GM21528 (cell line): ENCODE measurements at regions not wholly inside any gene's neighbourhood (a gene's known extent, or its start where the extent isn't known, plus 50 kb on each side); places are given as distances from the start of the nearest gene placed in this dataset.

Source experiments
- ATAC-seq: cut with Tn5 transposase; IDR thresholded peaks from one replicate; pipeline ENCODE4 v1.9.1; 2021; ENCODE audit warnings: mild to moderate bottlenecking, moderate library complexity; ENCODE audit not compliant: unreplicated experiment, low FRiP score

GRCh38 chr12:84691266-84691665 lies 221.3 kb downstream of the SLC6A15 start:
- ATAC-seq: no peak

- no peak for ATAC-seq
Measured at GRCh38 chr12:84689638-84690037, 223.0 kb downstream of the SLC6A15 start.

GRCh38 chr12:84685379-84685778 lies 227.2 kb downstream of the SLC6A15 start:
- no peak for ATAC-seq

GRCh38 chr12:84676787-84677186 lies 235.8 kb downstream of the SLC6A15 start:
- ATAC-seq: no peak

GRCh38 chr12:84661786-84662185 lies 250.8 kb downstream of the SLC6A15 start:
- ATAC-seq: no peak

- no peak for ATAC-seq
Measured at GRCh38 chr12:84660139-84660538, 252.5 kb downstream of the SLC6A15 start.

- no peak for ATAC-seq
Measured at GRCh38 chr12:84658877-84659276, 253.7 kb downstream of the SLC6A15 start.

GRCh38 chr12:84656705-84657104 lies 255.9 kb downstream of the SLC6A15 start:
- ATAC-seq: no peak

- ATAC-seq: no peak
Measured at GRCh38 chr12:84653482-84653881, 259.1 kb downstream of the SLC6A15 start.

- no peak for ATAC-seq
Measured at GRCh38 chr12:84648425-84648824, 264.2 kb downstream of the SLC6A15 start.

GRCh38 chr12:84644908-84645307 lies 267.7 kb downstream of the SLC6A15 start:
- no peak for ATAC-seq

- ATAC-seq: no peak
Measured at GRCh38 chr12:84643993-84644392, 268.6 kb downstream of the SLC6A15 start.

GRCh38 chr12:84641940-84642545 lies 270.6 kb downstream of the SLC6A15 start:
- no peak for ATAC-seq

- ATAC-seq: no peak
Measured at GRCh38 chr12:84638811-84639368, 273.7 kb downstream of the SLC6A15 start.

GRCh38 chr12:84637926-84638325 lies 274.7 kb downstream of the SLC6A15 start:
- no peak for ATAC-seq

GRCh38 chr12:84636801-84637290 lies 275.8 kb downstream of the SLC6A15 start:
- no peak for ATAC-seq

GRCh38 chr12:84634526-84634925 lies 278.1 kb downstream of the SLC6A15 start:
- ATAC-seq: no peak

- no peak for ATAC-seq
Measured at GRCh38 chr12:84632556-84632955, 280.0 kb downstream of the SLC6A15 start.

- ATAC-seq: no peak
Measured at GRCh38 chr12:84631020-84631419, 281.6 kb downstream of the SLC6A15 start.

GRCh38 chr12:84627593-84627992 lies 285.0 kb downstream of the SLC6A15 start:
- no peak for ATAC-seq

- no peak for ATAC-seq
Measured at GRCh38 chr12:84624601-84625000, 288.0 kb downstream of the SLC6A15 start.

GRCh38 chr12:84619053-84619571 lies 293.5 kb downstream of the SLC6A15 start:
- no peak for ATAC-seq
